Brain pericyte (primary cell): ENCODE measurements at regions not wholly inside any gene's neighbourhood (a gene's known extent, or its start where the extent isn't known, plus 50 kb on each side); places are given as distances from the start of the nearest gene placed in this dataset.

Experiments used
- DNase-seq: peaks from one replicate; pipeline ENCODE4 v3.0.0-alpha.2; 2012; ENCODE audit warnings: low read depth, low spot score

- no peak for DNase-seq
Observed at GRCh38 chrX:40167850-40168479, 70.2 kb upstream of the BCOR start.

GRCh38 chrX:40167233-40167849 is 69.6 kb upstream of the BCOR start:
- DNase-seq = no peak

GRCh38 chrX:40166582-40166981 is 68.8 kb upstream of the BCOR start:
- no peak for DNase-seq

GRCh38 chrX:40165861-40166260 is 68.1 kb upstream of the BCOR start:
- no peak for DNase-seq

GRCh38 chrX:40165206-40165605 is 67.4 kb upstream of the BCOR start:
- no peak for DNase-seq

- DNase-seq = no peak
Observed at GRCh38 chrX:40164751-40165150, 67.0 kb upstream of the BCOR start.

- no peak for DNase-seq
Observed at GRCh38 chrX:40158036-40158706, 60.4 kb upstream of the BCOR start.

- DNase-seq = no peak
Observed at GRCh38 chrX:40157228-40158035, 59.7 kb upstream of the BCOR start.

- no peak for DNase-seq
Observed at GRCh38 chrX:40156470-40157227, 58.9 kb upstream of the BCOR start.

- no peak for DNase-seq
Observed at GRCh38 chrX:40155589-40156469, 58.1 kb upstream of the BCOR start.

- no peak for DNase-seq
Observed at GRCh38 chrX:40154853-40155588, 57.3 kb upstream of the BCOR start.

GRCh38 chrX:40154250-40154852 is 56.6 kb upstream of the BCOR start:
- no peak for DNase-seq

- no peak for DNase-seq
Observed at GRCh38 chrX:40153345-40154249, 55.8 kb upstream of the BCOR start.

GRCh38 chrX:40152741-40153344 is 55.1 kb upstream of the BCOR start:
- DNase-seq = no peak

GRCh38 chrX:40152173-40152711 is 54.5 kb upstream of the BCOR start:
- DNase-seq = no peak

- DNase-seq = no peak
Observed at GRCh38 chrX:40151211-40152172, 53.7 kb upstream of the BCOR start.

GRCh38 chrX:40150503-40150902 is 52.7 kb upstream of the BCOR start:
- DNase-seq = no peak
